22Rv1 (cell line): ENCODE measurements at regions not wholly inside any gene's neighbourhood (a gene's known extent, or its start where the extent isn't known, plus 50 kb on each side); places are given as distances from the start of the nearest gene placed in this dataset.

Experiments
- CTCF ChIP-seq: fragments of 450-650 bp; IDR thresholded peaks from 2 replicates; pipeline ENCODE4 v1.5.1; 2017; ENCODE audit warnings: mild to moderate bottlenecking
- ZFX ChIP-seq: fragments of 450-650 bp; IDR thresholded peaks from 2 replicates; pipeline ENCODE4 v1.6.1; 2017; ENCODE audit warnings: antibody characterized with exemption, borderline replicate concordance

DNA sequence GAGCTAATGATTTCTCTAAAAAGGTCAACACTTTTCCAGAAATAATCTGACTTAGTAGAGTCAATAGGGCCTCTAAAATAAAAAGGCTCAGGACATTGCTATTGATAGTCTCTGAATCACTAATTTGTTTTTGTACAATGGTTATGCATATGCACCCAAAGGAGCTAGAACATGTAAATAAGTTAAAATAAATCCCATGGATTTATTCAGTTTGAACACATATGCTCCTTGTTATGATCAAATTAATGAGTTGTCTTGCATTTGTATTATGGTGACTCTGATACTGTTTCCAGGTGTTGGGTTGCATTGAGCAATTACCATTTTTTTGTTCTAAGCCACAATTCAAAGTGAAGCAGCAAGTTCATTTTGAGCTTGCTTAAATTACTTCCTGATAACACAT lies 276.0 kb upstream of the TUSC1 start:
- TF ChIP-seq CTCF (no peak), ZFX (no peak)
